MCF 10A (cell line): ENCODE measurements at regions not wholly inside any gene's neighbourhood (a gene's known extent, or its start where the extent isn't known, plus 50 kb on each side); places are given as distances from the start of the nearest gene placed in this dataset.
A peak's percentile ranks its signal among the peaks of the same experiment; 100 is the strongest.
"Not testable (repeated sequence)": the region's sequence is repeated elsewhere in the genome, so short reads cannot be mapped to it uniquely, and the experiment has no call there.

Source experiments
- BruUV-seq: library from RNA; stranded (reverse); fragments of 400-500 nt; replicated peaks from 2 replicates; lab custom pipeline; 2021; lab: Mats Ljungman, UMichigan
- CTCF ChIA-PET: fragments of 300-600 bp; sonication (Branson Sonifier 250); formaldehyde crosslinking; extraction: SDS; loops from one replicate; lab custom pipeline; 2021; ENCODE audit warnings: antibody characterized with exemption, inconsistent platforms; lab: Yijun Ruan, JAX
- POLR2A ChIA-PET: fragments of 300-600, 350-650 bp; sonication (Branson Sonifier 250); formaldehyde crosslinking; extraction: SDS; loops from one replicate; lab custom pipeline; 2020; ENCODE audit warnings: antibody characterized with exemption, inconsistent platforms; lab: Yijun Ruan, JAX
- DNase-seq: peaks from one replicate; pipeline ENCODE4 v3.0.0-alpha.2; 2018; ENCODE audit not compliant: unreplicated experiment
- H3K27ac Mint-ChIP-seq: one replicate; pipeline ENCODE4 v1.8.0; 2022; ENCODE audit warnings: mild to moderate bottlenecking, low read depth, mixed read lengths; ENCODE audit not compliant: unreplicated experiment
- H3K27me3 Mint-ChIP-seq: one replicate; pipeline ENCODE4 v1.8.0; 2022; ENCODE audit warnings: mixed read lengths; ENCODE audit not compliant: insufficient read depth, unreplicated experiment
- H3K36me3 Mint-ChIP-seq: one replicate; pipeline ENCODE4 v1.8.0; 2022; ENCODE audit warnings: mild to moderate bottlenecking, moderate library complexity, mixed read lengths; ENCODE audit not compliant: insufficient read depth, unreplicated experiment
- H3K4me1 Mint-ChIP-seq: one replicate; pipeline ENCODE4 v1.8.0; 2022; ENCODE audit warnings: mixed read lengths; ENCODE audit not compliant: insufficient read depth, unreplicated experiment
- H3K4me3 Mint-ChIP-seq: one replicate; pipeline ENCODE4 v1.8.0; 2022; ENCODE audit warnings: mild to moderate bottlenecking, moderate library complexity, mixed read lengths; ENCODE audit not compliant: unreplicated experiment
- H3K9me3 Mint-ChIP-seq: one replicate; pipeline ENCODE4 v1.8.0; 2022; ENCODE audit warnings: mixed read lengths; ENCODE audit not compliant: unreplicated experiment
- CTCF ChIP-seq: fragments of 200-600 bp; IDR thresholded peaks from one replicate; pipeline ENCODE4 v1.8.0; 2022; ENCODE audit warnings: antibody characterized with exemption, mild to moderate bottlenecking; ENCODE audit not compliant: unreplicated experiment
- intact Hi-C: fragments of 100-400 bp; cut with micrococcal nuclease; formaldehyde crosslinking; loops from 2 replicates; pipeline ENCODE4 v1.14.1; 2022

GRCh38 chr5:123700624-123701287 lies 188.8 kb downstream of the CSNK1G3 start:
- intact Hi-C loops = no loop called here
- H3K4me3 Mint-ChIP-seq = peak overlapping the region; percentile 6
- ChIA-PET POLR2A (no interaction called here), CTCF (no interaction called here)
- H3K36me3 Mint-ChIP-seq = no peaks in the 10 kb centered on the region
- H3K27ac Mint-ChIP-seq = peak overlapping the region; percentile 88
- TF ChIP-seq CTCF = no peak
- DNase-seq = peak; percentile 86
- no peaks in the 10 kb centered on the region for H3K9me3 Mint-ChIP-seq
- peaks cover 35% of the 10 kb centered on the region for H3K4me1 Mint-ChIP-seq
- TSS peak; percentile 65 for BruUV-seq
- no peaks in the 10 kb centered on the region for H3K27me3 Mint-ChIP-seq

GRCh38 chr5:123699571-123699970 lies 187.6 kb downstream of the CSNK1G3 start:
- no peaks in the 10 kb centered on the region for H3K9me3 Mint-ChIP-seq
- no peak for DNase-seq
- ChIA-PET CTCF (interaction anchor here (0.6 to 0.7 kb wide), 2 partner anchors 28 to 60 kb away, joined by 3 read pairs; no protein-coding TSS in a partner anchor), POLR2A (interaction anchor here (0.7 kb wide), 1 partner anchor 9 kb away, joined by 3 read pairs; no protein-coding TSS in a partner anchor)
- no peaks in the 10 kb centered on the region for H3K36me3 Mint-ChIP-seq
- peaks cover 28% of the 10 kb centered on the region for H3K4me1 Mint-ChIP-seq
- no peaks in the 10 kb centered on the region for H3K27me3 Mint-ChIP-seq
- intact Hi-C loops = no loop called here
- BruUV-seq = no TSS peak
- peak overlapping the region; percentile 88 for H3K27ac Mint-ChIP-seq
- no peak for TF ChIP-seq CTCF
- H3K4me3 Mint-ChIP-seq = no peak overlapping the region

GRCh38 chr5:123698937-123699336 lies 187.0 kb downstream of the CSNK1G3 start:
- H3K27ac Mint-ChIP-seq, intact Hi-C loops, H3K4me3 Mint-ChIP-seq, H3K27me3 Mint-ChIP-seq, BruUV-seq, H3K9me3 Mint-ChIP-seq, H3K36me3 Mint-ChIP-seq, POLR2A ChIA-PET, DNase-seq: not testable (repeated sequence)
- CTCF ChIA-PET = interaction anchor here (0.7 kb wide), 1 partner anchor 28 kb away, joined by 3 read pairs; no protein-coding TSS in a partner anchor
- H3K4me1 Mint-ChIP-seq = peaks cover 28% of the 10 kb centered on the region

- no peaks in the 10 kb centered on the region for H3K27me3 Mint-ChIP-seq
- no peak overlapping the region for H3K4me3 Mint-ChIP-seq
- H3K9me3 Mint-ChIP-seq = no peaks in the 10 kb centered on the region
- intact Hi-C loops = no loop called here
- BruUV-seq = no TSS peak
- no peaks in the 10 kb centered on the region for H3K36me3 Mint-ChIP-seq
- peaks cover 28% of the 10 kb centered on the region for H3K4me1 Mint-ChIP-seq
- peak overlapping the region; percentile 52 for H3K27ac Mint-ChIP-seq
- POLR2A ChIA-PET = no interaction called here
- CTCF ChIA-PET = interaction anchor here (1.0 kb wide), 1 partner anchor 1045 kb away, joined by 3 read pairs; no protein-coding TSS in a partner anchor
- peak; percentile 59 for DNase-seq
- TF ChIP-seq CTCF = no peak
Observed at GRCh38 chr5:123696921-123697341, 185.0 kb downstream of the CSNK1G3 start.
